Stimulated activated CD4-positive, alpha-beta T cell treated with anti-CD3 and anti-CD28 coated beads, Interleukin-15, amount 100 ng/mL, for 1 hour (primary cell): ENCODE measurements at regions not wholly inside any gene's neighbourhood (a gene's known extent, or its start where the extent isn't known, plus 50 kb on each side); places are given as distances from the start of the nearest gene placed in this dataset.

Experiments
- DNase-seq, 2 donors: peaks; one replicate each; pipeline ENCODE4 v3.0.0-alpha.2; 2020; ENCODE audit warnings: low read depth in 1 of 2, low spot score in 1 of 2

GRCh38 chrX:20884565-20884964 is 489.7 kb upstream of the CNKSR2 start:
- DNase-seq: no peak

GRCh38 chrX:20863649-20864048 is 510.6 kb upstream of the CNKSR2 start:
- DNase-seq: no peak

GRCh38 chrX:20861113-20861512 is 513.1 kb upstream of the CNKSR2 start:
- DNase-seq: no peak

GRCh38 chrX:20857746-20858145 is 516.5 kb upstream of the CNKSR2 start:
- DNase-seq: no peak

GRCh38 chrX:20838477-20838876 is 535.7 kb upstream of the CNKSR2 start:
- no peak for DNase-seq

GRCh38 chrX:20829665-20830491 is 544.3 kb upstream of the CNKSR2 start:
- DNase-seq: no peak

GRCh38 chrX:20825984-20826383 is 548.2 kb upstream of the CNKSR2 start:
- no peak for DNase-seq

GRCh38 chrX:20803971-20804370 is 537.3 kb upstream of the RPS6KA3 start:
- no peak for DNase-seq

GRCh38 chrX:20802036-20802435 is 535.3 kb upstream of the RPS6KA3 start:
- no peak for DNase-seq

- DNase-seq: no peak
Observed at GRCh38 chrX:20796450-20796849, 529.7 kb upstream of the RPS6KA3 start.

- no peak for DNase-seq
Observed at GRCh38 chrX:20789103-20789502, 522.4 kb upstream of the RPS6KA3 start.

GRCh38 chrX:20767346-20767745 is 500.6 kb upstream of the RPS6KA3 start:
- DNase-seq: no peak

GRCh38 chrX:20756585-20756984 is 489.9 kb upstream of the RPS6KA3 start:
- no peak for DNase-seq

- DNase-seq: no peak
Observed at GRCh38 chrX:20753076-20753475, 486.4 kb upstream of the RPS6KA3 start.

GRCh38 chrX:20746690-20747089 is 480.0 kb upstream of the RPS6KA3 start:
- no peak for DNase-seq

- no peak for DNase-seq
Observed at GRCh38 chrX:20743046-20743445, 476.3 kb upstream of the RPS6KA3 start.

GRCh38 chrX:20742106-20742505 is 475.4 kb upstream of the RPS6KA3 start:
- no peak for DNase-seq

- DNase-seq: no peak
Observed at GRCh38 chrX:20740443-20740842, 473.7 kb upstream of the RPS6KA3 start.

- DNase-seq: no peak
Observed at GRCh38 chrX:20739038-20739745, 472.5 kb upstream of the RPS6KA3 start.

GRCh38 chrX:20729416-20729815 is 462.7 kb upstream of the RPS6KA3 start:
- DNase-seq: no peak

GRCh38 chrX:20727447-20727846 is 460.7 kb upstream of the RPS6KA3 start:
- DNase-seq: no peak

GRCh38 chrX:20720954-20721626 is 454.4 kb upstream of the RPS6KA3 start:
- no peak for DNase-seq
